HG02623 (cell line): ENCODE measurements at regions not wholly inside any gene's neighbourhood (a gene's known extent, or its start where the extent isn't known, plus 50 kb on each side); places are given as distances from the start of the nearest gene placed in this dataset.

Source experiments
- ATAC-seq: cut with Tn5 transposase; IDR thresholded peaks from one replicate; pipeline ENCODE4 v1.9.1; 2021; ENCODE audit warnings: moderate library complexity; ENCODE audit not compliant: unreplicated experiment

DNA sequence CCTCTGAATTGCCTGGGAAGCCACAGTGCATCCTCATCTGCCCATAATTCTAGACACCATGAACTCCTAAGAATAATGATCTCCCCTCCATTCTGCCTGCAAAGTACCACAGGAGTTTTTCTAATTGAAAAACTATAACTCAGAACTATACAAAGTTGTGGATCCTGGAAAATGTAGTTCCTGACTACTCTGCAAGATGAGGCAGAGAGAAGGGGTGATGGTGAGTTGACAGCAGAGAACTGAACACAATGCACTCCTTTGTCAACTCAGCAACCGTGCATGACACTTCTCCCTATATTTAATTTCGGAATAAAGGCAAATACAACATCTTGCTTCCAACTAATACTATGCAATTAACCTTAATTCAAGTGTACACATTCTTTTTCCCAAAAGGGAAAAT lies 471.1 kb upstream of the FAM98A start:
- no peak for ATAC-seq

DNA sequence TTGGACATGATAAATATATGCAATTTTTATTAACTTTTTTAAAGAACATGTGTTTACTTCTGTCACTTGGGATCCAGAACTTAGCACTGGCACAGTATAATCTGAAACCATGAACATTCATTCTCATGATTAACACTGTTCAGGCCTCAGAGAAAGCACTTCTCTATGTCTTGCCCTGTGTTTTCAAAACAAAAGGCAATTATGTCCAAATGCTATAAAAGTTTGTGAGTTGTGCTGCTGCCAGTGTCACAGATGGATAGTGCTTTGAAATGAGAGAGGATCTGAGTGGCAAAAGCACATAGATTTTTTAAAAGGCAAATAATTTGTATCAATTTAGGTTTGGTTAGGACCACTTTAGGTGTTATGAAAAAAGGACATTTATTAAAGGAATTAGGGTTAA lies 470.5 kb upstream of the FAM98A start:
- no peak for ATAC-seq

DNA sequence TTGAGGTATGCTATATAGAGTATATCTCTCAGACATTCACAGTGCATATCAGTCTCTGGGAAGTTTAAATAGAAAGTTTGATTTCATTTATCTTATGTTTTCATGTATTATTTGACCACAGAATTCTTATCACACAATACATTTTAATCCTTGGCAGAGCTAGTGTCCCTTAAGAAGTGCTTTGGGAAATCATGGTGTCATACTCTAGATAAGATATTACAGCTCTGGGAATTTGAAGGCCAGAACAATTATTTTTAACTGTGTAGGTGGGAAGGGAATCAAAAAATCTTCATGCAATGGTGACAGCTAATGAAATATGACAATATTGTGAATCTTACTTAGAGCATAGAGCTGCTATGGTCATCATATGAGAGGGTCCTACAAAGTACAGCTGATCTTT lies 451.3 kb upstream of the FAM98A start:
- no peak for ATAC-seq

DNA sequence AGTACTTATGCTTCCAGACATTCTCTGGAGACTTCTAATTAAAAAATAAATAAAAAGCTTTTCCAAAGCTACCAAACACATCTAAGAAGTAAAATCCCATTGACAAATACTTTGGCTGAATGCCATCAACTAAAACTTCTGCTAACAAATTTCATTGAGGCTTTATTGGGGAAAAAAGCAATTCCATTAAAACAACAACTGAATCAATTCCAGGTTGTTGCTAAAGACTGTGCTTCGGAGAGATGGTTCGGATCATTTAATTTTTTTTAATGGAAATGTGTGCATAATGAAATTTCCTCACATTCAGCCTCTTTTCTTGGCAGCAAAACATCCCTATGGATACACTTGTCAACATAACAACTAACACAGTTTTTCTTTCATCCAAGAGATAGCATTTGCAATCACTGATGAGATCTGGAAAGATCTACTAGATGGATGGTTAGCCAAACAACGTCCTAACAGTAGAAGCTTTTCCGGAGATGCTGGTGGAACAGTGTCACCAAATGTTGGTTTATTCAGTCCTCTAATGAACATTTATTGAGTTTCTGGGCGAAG lies 446.1 kb upstream of the FAM98A start:
- no peak for ATAC-seq

DNA sequence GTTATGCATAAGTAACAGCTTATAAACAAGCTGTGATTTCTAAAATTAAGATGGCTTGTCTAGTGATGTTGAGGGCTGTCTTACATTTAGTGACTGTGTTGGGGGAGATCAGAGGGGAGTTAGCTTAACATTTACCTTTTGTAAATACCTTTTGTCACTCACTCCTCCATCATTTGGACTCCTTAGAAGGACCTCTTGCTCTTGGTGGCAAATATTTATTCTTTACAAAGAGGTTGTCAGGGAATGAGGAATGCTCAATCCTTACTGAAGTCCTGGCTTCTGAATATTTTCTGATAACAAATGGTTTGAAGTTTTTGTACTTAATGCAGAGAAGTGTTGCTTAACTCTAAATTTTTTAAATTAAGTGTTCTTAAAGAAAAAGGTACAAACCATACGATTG lies 438.8 kb upstream of the FAM98A start:
- no peak for ATAC-seq

DNA sequence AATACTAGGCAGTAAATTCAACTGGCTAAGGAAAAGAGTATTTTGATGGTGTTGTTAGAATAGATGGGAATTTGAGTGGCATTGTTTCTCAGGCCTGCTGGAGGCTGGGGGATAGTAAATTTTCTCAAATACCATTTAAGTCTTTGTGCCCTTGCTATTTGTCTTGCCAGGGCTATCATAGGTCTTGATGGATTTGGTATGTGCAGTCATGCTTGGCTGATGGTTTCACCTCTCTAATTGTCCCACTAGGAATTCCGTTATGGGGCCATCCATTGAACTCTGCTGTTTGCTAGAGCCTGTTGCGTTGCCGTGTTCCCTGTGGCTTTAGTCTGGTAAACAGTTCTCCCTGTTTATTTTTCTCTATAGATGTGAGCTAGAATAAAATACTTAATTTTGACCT lies 438.1 kb upstream of the FAM98A start:
- ATAC-seq = no peak

DNA sequence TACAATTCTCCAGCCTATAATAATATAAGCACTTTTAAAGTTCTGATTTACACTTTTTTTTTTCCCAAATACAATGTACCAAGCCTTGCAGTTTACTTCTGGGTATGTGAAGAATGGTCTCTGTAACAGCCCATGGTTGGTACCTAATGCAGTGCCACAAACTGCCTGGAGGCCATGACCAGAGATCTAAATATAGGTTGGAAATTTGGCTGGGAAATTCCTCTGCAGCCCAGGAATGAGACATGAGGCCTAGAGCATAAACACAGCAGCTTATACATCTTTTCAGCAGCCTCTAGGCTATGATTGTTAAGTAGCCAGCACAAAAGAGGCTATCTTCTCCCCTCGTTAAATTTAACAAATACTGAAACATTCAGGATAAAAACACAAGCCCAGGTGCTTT lies 432.0 kb upstream of the FAM98A start:
- ATAC-seq = no peak

DNA sequence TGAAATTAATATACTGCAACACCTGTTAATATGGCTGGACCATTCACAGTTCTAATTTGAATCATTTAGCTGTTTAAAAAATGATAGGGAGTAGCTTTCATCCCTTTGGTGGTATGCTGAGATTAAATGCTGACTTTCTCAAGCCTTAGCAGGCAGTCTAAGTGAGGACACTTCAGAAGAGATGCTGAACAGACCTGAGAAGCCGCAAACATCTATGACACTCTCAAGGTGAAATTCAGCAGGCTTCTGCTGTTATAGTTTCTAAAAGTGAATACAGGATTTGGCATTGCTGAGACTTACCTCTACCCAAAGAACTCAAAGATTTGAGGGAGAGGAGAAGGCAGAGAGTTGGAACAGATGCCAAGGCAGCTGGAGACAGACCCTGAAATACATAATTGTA lies 431.2 kb upstream of the FAM98A start:
- no peak for ATAC-seq

DNA sequence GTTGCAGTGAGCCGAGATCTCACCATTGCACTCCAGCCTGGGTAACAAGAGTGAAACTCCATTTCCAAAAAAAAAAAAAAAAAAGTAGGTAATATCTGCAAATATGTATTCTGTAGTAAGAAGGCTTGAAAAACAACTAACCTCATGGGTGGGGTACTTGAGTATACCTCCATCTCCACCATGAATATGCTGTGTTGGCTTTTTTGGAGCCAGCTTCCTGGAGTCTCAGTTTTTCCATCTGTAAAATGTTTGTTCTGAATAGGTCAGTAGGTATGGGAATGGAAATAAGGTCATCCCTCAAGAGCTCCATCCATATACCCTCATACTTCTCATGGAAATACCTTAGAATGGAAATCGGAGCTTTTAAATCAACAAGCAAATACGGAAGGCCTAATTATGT lies 430.0 kb upstream of the FAM98A start:
- ATAC-seq = no peak

DNA sequence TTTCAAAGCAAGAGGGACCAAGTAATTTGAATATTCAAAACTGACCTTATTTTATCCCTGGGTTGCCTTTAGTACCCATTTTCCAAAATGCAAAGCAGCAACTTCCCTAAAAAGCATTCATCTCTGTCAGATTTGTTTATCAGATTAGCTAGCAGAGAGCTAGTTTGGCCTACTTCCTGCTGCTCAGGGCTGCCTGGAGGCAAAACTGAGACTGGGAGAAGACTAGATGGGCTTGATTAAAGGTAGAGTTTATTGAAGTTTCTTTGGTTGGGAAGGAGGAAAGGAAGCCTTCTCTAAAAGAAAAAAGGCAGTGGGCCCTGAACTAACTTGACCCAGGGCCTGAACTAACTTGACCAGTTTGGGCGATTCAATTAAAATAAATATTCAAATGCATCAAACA lies 426.1 kb upstream of the FAM98A start:
- ATAC-seq = no peak

DNA sequence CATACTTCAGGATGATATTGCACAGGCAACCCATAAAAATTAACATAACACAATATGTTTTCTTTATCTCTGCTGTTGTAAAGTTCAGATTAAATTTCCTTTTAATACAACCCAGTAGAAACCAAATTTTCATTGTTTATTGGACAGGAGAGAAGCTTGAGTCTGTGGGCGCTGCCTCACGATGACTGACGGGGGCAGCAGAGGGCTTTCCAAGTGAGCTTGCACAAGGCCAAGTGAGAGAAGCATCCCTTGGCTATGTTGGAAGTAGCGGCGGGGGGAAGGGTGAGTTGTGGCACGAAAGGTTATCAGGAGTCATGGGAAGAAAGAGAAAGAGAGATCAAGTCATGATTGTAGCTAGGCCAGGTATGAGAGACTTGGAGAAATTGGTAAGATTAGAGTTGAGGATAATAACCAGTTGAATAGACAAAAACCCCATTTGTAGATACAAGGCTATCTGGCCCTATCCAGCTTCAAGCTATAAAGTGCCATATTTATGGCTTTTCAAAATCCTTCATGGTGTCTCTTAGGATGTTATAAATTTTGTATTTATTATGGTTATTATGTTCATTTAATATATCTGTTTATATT lies 413.7 kb upstream of the FAM98A start:
- ATAC-seq = peak; percentile 71

DNA sequence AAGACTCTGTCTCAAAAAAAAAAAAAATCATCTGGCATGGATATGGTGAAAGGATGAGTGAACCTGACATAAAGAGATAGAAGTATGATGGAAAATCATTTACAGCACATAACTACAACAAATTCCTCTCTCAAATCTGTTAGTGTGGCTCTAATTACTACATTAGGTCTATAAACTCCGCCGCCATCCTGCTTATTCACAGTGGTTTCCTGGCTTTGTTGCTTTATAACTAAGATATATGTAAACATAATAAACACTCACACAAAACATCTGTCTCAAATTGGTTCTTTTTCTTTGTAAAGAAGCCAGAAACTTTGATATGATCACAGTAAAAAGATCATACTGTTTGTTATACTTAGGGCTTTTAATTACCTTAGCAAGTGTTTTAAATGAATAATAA lies 412.6 kb upstream of the FAM98A start:
- ATAC-seq = no peak

DNA sequence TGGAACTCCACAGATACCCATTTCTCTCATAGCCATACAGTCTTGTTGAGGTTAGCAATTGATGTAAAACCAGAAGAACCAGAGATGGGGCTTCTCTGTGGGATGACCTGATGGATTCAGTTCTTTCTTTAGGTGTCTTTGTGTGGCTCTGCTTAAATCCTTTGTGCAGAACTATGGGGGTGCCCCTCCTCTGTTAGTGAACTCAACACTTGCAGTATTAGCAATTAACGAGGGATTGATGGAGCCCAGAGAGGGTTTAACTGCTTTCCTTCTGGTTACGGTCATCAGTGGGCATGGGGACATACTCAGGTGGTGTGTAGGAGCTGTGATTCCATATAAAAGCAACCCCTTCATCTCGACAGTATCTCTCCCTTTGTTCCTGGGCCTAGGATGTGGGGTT lies 406.8 kb upstream of the FAM98A start:
- ATAC-seq = no peak

DNA sequence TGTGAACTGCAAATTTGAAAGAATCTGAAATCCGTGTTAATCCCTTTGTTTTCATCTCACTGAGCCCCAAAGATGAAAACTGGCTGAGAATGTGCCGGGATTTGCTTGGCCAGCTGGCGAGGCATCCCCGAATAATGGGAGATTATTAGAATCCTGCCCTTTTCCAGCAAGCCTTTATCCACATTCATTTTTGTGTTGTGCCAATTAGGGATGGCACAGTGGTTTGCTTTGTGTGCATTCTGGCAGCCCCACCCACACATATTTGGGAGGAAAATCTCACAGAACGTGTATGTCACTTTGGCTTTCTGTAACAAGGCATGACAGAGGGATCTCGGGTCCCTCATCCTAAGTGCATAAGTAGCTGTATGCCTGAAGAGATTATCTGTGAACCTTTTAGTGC lies 405.8 kb upstream of the FAM98A start:
- ATAC-seq = no peak

DNA sequence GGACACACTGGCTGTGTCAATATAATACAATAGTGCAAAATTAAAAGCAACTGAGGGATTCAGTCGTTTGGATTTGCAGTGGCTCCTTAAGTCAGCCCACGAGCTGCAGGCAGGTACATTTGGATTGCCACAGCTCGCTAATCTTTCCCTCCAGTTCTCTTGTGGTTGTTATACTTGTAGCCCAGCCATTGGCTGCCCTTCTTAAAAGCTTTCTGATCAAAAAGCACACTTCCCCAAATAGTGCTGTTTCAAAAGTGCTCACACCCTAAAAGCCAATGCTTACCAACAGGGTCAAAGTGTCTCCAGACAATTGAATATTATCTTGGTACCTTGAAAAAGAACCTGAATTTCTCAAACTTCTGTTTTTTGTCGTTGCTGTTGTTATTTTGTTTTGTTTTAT lies 404.7 kb upstream of the FAM98A start:
- ATAC-seq = no peak

DNA sequence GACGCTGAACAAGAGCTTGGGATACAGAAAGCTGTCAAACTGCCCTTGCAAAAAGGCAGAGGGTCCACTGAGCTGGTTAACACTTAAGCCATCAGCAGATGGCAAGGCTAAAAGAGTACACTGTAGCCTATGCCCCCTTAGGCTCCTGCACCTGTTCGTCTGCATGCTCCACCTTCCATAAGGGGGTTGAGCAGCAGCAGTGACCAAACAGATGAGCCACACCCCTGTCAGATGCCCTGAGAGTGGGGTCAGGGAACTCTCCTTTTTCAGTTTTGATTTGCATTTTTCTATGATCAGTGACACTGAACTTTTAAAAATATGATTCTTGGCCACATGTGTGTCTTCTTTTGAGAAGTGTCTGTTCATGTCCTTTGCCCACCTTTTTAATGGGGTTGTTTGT lies 402.5 kb upstream of the FAM98A start:
- ATAC-seq = no peak

DNA sequence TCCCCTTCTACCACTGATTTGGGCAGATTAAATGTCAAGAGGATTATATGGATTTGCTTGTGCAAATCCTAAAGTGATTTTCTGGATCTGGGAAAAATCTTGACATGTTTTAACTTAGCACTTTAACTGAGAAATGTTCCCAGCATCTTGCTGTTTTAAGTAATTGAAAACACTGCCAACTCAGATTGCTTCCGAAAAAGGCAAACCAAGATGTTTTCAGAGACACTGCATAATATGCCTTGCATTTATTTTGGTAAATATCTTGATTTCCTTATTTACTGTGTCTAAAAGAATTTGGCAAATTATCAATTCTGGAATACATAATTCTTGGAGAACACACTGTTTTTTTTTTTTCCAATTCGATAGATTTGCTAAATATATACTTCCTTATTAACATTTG lies 385.0 kb upstream of the FAM98A start:
- no peak for ATAC-seq

DNA sequence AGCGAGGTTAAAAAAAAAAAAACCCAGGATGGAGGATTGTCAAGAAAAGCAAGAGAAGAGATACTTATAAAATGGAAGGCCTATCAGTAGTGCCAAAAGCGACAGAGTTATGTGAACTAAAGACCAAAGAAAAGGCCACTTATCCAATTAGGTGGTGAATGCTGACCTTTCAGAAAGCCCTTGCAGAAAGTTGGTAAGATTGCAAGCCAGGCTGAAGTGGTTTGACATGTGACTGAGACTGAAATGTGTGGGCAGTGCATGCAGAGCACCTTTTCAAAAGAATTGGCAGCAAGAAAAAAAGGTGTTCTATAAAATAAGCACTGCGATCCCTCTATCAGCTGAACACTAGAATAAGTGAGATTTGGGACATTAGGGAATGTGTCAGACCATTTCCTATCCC lies 379.4 kb upstream of the FAM98A start:
- no peak for ATAC-seq

DNA sequence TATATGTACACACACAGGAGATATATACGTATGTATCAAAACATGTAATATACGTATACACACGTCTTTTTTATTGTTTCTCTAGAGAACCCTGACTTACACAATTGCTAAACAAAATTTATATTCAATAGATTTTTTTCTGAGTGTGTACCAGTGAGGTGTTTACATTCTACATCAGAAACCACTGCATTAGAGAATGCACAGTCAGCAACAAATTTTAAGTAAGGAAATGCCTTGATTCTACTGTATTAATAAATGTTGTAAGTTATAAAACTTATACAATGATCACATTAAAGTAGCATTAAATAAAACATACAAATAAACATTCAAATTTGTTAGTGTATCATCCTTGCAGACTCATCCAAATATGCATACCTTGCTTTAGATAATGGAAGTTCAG lies 376.4 kb upstream of the FAM98A start:
- ATAC-seq = no peak

DNA sequence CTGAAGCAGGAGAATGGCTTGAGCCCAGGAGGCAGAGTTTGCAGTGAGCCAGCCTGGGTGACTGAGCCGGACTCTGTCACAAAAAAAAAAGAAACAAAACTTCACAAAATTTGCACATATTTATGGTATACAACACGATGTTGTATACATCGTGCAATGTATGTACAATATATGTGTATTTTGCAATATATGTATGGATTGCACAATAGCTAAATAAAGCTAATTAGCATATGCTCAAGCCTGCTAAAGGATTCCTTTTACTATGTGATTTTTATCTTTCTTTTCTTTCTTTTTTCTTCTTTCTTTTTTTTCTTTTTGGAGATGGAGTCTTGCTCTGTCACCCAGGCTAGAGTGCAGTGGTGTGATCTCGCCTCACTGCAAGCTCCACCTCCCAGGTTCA lies 368.0 kb upstream of the FAM98A start:
- ATAC-seq = no peak

DNA sequence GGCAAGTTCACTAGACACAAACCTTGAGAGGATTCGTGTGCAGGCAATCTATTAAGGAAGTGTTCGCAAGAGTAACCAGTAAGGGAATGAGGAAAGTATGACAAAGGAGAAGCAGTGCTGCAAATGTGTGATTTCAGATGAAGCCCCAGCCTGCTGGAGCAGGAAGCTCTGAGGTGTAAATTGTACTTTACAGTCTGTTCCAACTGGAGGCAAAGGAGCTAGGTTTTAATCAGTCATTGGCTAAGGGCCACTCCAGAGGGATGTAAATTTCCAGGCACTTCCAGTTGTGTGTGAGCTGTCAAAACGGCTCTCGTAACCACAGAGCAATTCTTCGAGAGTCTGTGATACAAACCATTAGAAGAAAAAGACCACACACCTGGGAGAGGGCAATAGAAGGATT lies 359.5 kb upstream of the FAM98A start:
- no peak for ATAC-seq

DNA sequence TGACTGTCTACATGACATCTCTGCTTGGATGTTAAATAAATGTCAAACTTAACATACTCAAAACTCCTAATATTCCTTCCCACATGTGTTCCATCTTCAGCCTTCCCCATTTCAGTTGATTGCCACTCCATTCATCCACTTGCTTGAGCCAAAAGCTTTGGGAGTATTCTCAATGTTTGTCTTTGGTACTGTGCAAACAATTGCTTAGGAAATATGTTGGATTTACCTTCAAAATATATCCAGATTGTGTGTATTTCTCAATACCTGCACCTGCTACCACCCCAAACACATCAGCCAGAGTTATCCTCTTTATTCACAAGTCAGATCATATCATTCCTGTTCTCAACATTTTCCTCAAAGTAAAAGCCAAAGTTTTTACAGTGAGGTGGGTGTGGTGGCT lies 350.3 kb upstream of the FAM98A start:
- no peak for ATAC-seq

DNA sequence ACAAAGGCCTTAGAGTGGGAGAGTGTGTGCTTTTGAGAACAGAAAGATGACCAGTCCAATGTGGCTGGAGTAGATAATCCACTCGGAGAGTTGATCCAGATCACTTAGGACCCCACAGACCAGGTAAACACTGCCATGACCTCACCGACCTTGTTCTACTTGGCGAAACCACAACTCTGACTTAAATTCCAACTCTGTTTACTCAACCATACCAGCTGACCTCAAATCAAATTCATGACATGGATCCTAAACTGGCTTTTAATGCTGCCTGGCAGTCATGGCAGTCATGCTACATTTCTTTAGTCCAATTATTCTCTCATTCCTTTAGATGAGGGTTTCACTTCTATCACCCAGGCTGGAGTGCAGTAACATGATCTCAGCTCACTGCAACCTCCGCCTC lies 347.1 kb upstream of the FAM98A start:
- no peak for ATAC-seq

DNA sequence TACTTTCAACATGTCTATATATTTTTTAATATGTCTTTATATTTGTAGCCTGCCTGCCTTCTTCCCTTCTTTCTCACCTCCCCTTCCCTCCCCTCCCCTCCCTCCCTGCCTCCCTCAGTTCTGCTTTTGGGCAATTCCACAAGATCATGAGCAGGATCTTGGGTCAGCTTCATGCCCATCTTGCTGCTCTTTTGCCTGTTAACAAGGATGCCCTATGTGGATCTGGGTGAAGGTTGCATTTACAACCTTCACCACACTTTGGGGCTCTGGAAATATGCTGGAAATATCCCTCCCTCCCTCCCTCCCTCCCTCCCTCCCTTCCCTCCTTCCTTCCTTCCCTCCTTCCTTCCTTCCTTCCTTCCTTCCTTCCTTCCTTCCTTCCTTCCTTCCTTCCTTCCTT lies 334.1 kb upstream of the FAM98A start:
- ATAC-seq = no peak
